CD1c-positive myeloid dendritic cell (primary cell): ENCODE measurements at regions not wholly inside any gene's neighbourhood (a gene's known extent, or its start where the extent isn't known, plus 50 kb on each side); places are given as distances from the start of the nearest gene placed in this dataset.
"Not testable (repeated sequence)": the region's sequence is repeated elsewhere in the genome, so short reads cannot be mapped to it uniquely, and the experiment has no call there.

Source experiments
- DNase-seq: peaks from one replicate; pipeline ENCODE4 v3.0.0-alpha.2; 2016; ENCODE audit errors: extremely low spot score

GRCh38 chr3:95464346-95464745 lies 1350.0 kb upstream of the EPHA6 start:
- DNase-seq: no peak

GRCh38 chr3:95468331-95468730 lies 1346.1 kb upstream of the EPHA6 start:
- DNase-seq: no peak

GRCh38 chr3:95474338-95474737 lies 1340.1 kb upstream of the EPHA6 start:
- no peak for DNase-seq

- no peak for DNase-seq
Observed at GRCh38 chr3:95476534-95476933, 1337.9 kb upstream of the EPHA6 start.

GRCh38 chr3:95506174-95506573 lies 1308.2 kb upstream of the EPHA6 start:
- no peak for DNase-seq

- no peak for DNase-seq
Observed at GRCh38 chr3:95508124-95508523, 1306.3 kb upstream of the EPHA6 start.

GRCh38 chr3:95511828-95512227 lies 1302.6 kb upstream of the EPHA6 start:
- DNase-seq: no peak

- no peak for DNase-seq
Observed at GRCh38 chr3:95514260-95514659, 1300.1 kb upstream of the EPHA6 start.

- no peak for DNase-seq
Observed at GRCh38 chr3:95521396-95521795, 1293.0 kb upstream of the EPHA6 start.

- no peak for DNase-seq
Observed at GRCh38 chr3:95522449-95522848, 1291.9 kb upstream of the EPHA6 start.

GRCh38 chr3:95539950-95540483 lies 1274.4 kb upstream of the EPHA6 start:
- DNase-seq: no peak

GRCh38 chr3:95565502-95565901 lies 1248.9 kb upstream of the EPHA6 start:
- no peak for DNase-seq

- no peak for DNase-seq
Observed at GRCh38 chr3:95567346-95567745, 1247.0 kb upstream of the EPHA6 start.

GRCh38 chr3:95586754-95587153 lies 1227.6 kb upstream of the EPHA6 start:
- DNase-seq: no peak

- not testable (repeated sequence) for DNase-seq
Observed at GRCh38 chr3:95587641-95588040, 1226.8 kb upstream of the EPHA6 start.

- no peak for DNase-seq
Observed at GRCh38 chr3:95588473-95588872, 1225.9 kb upstream of the EPHA6 start.

GRCh38 chr3:95595416-95596075 lies 1218.8 kb upstream of the EPHA6 start:
- no peak for DNase-seq

- DNase-seq: no peak
Observed at GRCh38 chr3:95607926-95608325, 1206.5 kb upstream of the EPHA6 start.

- DNase-seq: no peak
Observed at GRCh38 chr3:95609411-95609810, 1205.0 kb upstream of the EPHA6 start.

- no peak for DNase-seq
Observed at GRCh38 chr3:95612611-95613010, 1201.8 kb upstream of the EPHA6 start.

GRCh38 chr3:95613993-95614392 lies 1200.4 kb upstream of the EPHA6 start:
- no peak for DNase-seq

- DNase-seq: no peak
Observed at GRCh38 chr3:95615592-95616310, 1198.6 kb upstream of the EPHA6 start.

GRCh38 chr3:95626107-95626506 lies 1188.3 kb upstream of the EPHA6 start:
- DNase-seq: no peak
